SK-N-SH (cell line): ENCODE measurements at regions not wholly inside any gene's neighbourhood (a gene's known extent, or its start where the extent isn't known, plus 50 kb on each side); places are given as distances from the start of the nearest gene placed in this dataset.

Source experiments
- CTCF ChIP-seq: fragments of 200-600 bp; sonication (generic); IDR thresholded peaks from 2 replicates; pipeline ENCODE4 v1.6.1; 2017; ENCODE audit warnings: antibody characterized with exemption, mild to moderate bottlenecking, moderate library complexity
- GABPA ChIP-seq: IDR thresholded peaks from 2 replicates; pipeline ENCODE4 v1.4.0; 2012; ENCODE audit warnings: low read depth, mild to moderate bottlenecking
- JUND ChIP-seq: IDR thresholded peaks from 2 replicates; pipeline ENCODE4 v1.4.0; 2012
- POLR2AphosphoS5 ChIP-seq: IDR thresholded peaks from 2 replicates; pipeline ENCODE4 v1.6.1; 2012; ENCODE audit warnings: low read depth, low read length
- RCOR1 ChIP-seq: fragments of 150-350 bp; IDR thresholded peaks from 2 replicates; pipeline ENCODE4 v1.6.1; 2017; ENCODE audit warnings: antibody characterized with exemption, low read length
- SIN3A ChIP-seq: IDR thresholded peaks from 2 replicates; pipeline ENCODE4 v1.6.1; 2012; ENCODE audit warnings: low read depth, mild to moderate bottlenecking, low read length, moderate library complexity, borderline replicate concordance
- SMC3 ChIP-seq: IDR thresholded peaks from 2 replicates; pipeline ENCODE4 v1.6.1; 2012; ENCODE audit warnings: low read depth, low read length, improper control_type of control experiment
- USF1 ChIP-seq: IDR thresholded peaks from 2 replicates; pipeline ENCODE4 v1.4.0; 2012; ENCODE audit warnings: low read depth, borderline replicate concordance

DNA sequence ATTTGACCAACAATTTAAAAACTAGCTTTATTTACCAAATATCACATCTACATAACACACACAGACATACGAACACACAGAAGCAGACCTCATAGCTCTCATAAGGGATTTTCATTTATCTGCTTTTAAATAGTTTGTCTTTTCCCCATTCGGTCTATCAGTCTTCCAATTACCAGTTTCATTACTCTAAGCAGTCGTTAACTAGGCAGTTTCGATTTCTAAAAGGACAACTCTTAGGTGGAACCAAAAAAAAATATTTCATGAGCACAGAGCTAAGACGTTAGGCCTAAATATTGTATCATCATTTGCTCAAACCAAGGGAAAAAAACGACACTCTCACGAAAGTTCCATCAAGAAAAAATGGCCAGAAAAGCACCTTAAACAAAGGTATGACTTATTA, 228.4 kb downstream of the SPANXN1 start:
- TF ChIP-seq POLR2AphosphoS5 (no peak), RCOR1 (no peak), SIN3A (no peak), JUND (no peak), SMC3 (no peak), GABPA (no peak), CTCF (no peak), USF1 (no peak)
